GM23338 (cell line): ENCODE measurements at regions not wholly inside any gene's neighbourhood (a gene's known extent, or its start where the extent isn't known, plus 50 kb on each side); places are given as distances from the start of the nearest gene placed in this dataset.

Source experiments
- ATAC-seq: fragments of 200-7000 bp; cut with Tn5 transposase; 3 replicates; pipeline ENCODE4 v1.9.1; 2020
- DNase-seq: peaks from one replicate; pipeline ENCODE4 v3.0.0-alpha.2; 2015; ENCODE audit warnings: low spot score
- H2AFZ ChIP-seq: fragments of 200-600 bp; sonication (generic); 2 replicates; pipeline ENCODE4 v1.8.0; 2016; ENCODE audit warnings: antibody characterized with exemption, mild to moderate bottlenecking, moderate library complexity
- H3F3A ChIP-seq: fragments of 200-600 bp; sonication (generic); replicated peaks from 2 replicates; pipeline ENCODE4 v1.8.0; 2017; ENCODE audit warnings: antibody characterized with exemption, mixed run types, low read depth
- H3K27ac ChIP-seq: fragments of 200-600 bp; sonication (generic); 2 replicates; pipeline ENCODE4 v1.6.1; 2016; ENCODE audit warnings: low read depth
- H3K27me3 ChIP-seq: fragments of 200-600 bp; sonication (generic); 2 replicates; pipeline ENCODE4 v1.8.0; 2016; ENCODE audit warnings: mild to moderate bottlenecking, mixed run types, moderate library complexity; ENCODE audit not compliant: insufficient read depth
- H3K36me3 ChIP-seq: fragments of 200-600 bp; sonication (generic); 2 replicates; pipeline ENCODE4 v1.8.0; 2016; ENCODE audit warnings: mild to moderate bottlenecking; ENCODE audit not compliant: insufficient read depth
- H3K4me1 ChIP-seq: fragments of 200-600 bp; sonication (generic); 2 replicates; pipeline ENCODE4 v1.8.0; 2016; ENCODE audit warnings: mild to moderate bottlenecking, moderate library complexity; ENCODE audit not compliant: insufficient read depth
- H3K4me2 ChIP-seq: fragments of 200-600 bp; sonication (generic); 2 replicates; pipeline ENCODE4 v1.7.1; 2017; ENCODE audit warnings: mixed run types
- H3K4me3 ChIP-seq: fragments of 200-600 bp; sonication (generic); 2 replicates; pipeline ENCODE4 v1.6.1; 2016; ENCODE audit warnings: mixed run types
- H3K79me2 ChIP-seq: fragments of 200-600 bp; sonication (generic); replicated peaks from 2 replicates; pipeline ENCODE4 v1.8.0; 2017; ENCODE audit warnings: mild to moderate bottlenecking; ENCODE audit not compliant: insufficient read depth
- H3K9me2 ChIP-seq: fragments of 200-600 bp; sonication (generic); 2 replicates; pipeline ENCODE4 v1.8.0; 2017; ENCODE audit not compliant: insufficient read depth
- H4K20me1 ChIP-seq: fragments of 200-600 bp; sonication (generic); replicated peaks from 2 replicates; pipeline ENCODE4 v1.8.0; 2017; ENCODE audit warnings: mild to moderate bottlenecking; ENCODE audit not compliant: insufficient read depth
- H3K27ac Mint-ChIP-seq: 2 replicates; pipeline ENCODE4 v1.8.0; 2020; ENCODE audit warnings: inconsistent platforms, mild to moderate bottlenecking, moderate library complexity, mixed read lengths
- H3K27me3 Mint-ChIP-seq: 3 replicates; pipeline ENCODE4 v1.8.0; 2022; ENCODE audit warnings: low read depth, mild to moderate bottlenecking, moderate library complexity, mixed read lengths, inconsistent platforms; ENCODE audit not compliant: insufficient read depth, poor library complexity
- H3K36me3 Mint-ChIP-seq: 3 replicates; pipeline ENCODE4 v1.8.0; 2021; ENCODE audit warnings: low read depth, mild to moderate bottlenecking, inconsistent platforms, moderate library complexity, mixed read lengths
- H3K4me1 Mint-ChIP-seq: 3 replicates; pipeline ENCODE4 v1.8.0; 2020; ENCODE audit warnings: mild to moderate bottlenecking, inconsistent platforms, mixed read lengths
- H3K4me3 Mint-ChIP-seq: 3 replicates; pipeline ENCODE4 v1.8.0; 2021; ENCODE audit warnings: moderate library complexity, mild to moderate bottlenecking, inconsistent platforms, mixed read lengths
- H3K9me3 Mint-ChIP-seq: 3 replicates; pipeline ENCODE4 v1.8.0; 2020; ENCODE audit warnings: moderate library complexity, mild to moderate bottlenecking, inconsistent platforms, mixed read lengths
- CREB1 ChIP-seq: fragments of 250-450 bp; sonication (Bioruptor Pico); IDR thresholded peaks from 2 replicates; pipeline ENCODE4 v1.5.0; 2020; ENCODE audit warnings: low read depth, mild to moderate bottlenecking, moderate library complexity
- CTCF ChIP-seq, 2 experiments: fragments of 200-600 bp in 1 of 2; sonication (generic) in 1 of 2; conservative IDR thresholded peaks; 2 replicates each; pipeline versions ENCODE4 v1.5.1 to v1.6.1; 2016 to 2017; ENCODE audit warnings: antibody characterized with exemption in 2 of 2, low read depth in 2 of 2, mild to moderate bottlenecking in 2 of 2, moderate library complexity in 1 of 2
- EZH2 ChIP-seq: fragments of 200-600 bp; sonication (generic); IDR thresholded peaks from one replicate; pipeline ENCODE4 v1.8.0; 2017; ENCODE audit warnings: antibody characterized with exemption, mild to moderate bottlenecking, low read depth; ENCODE audit not compliant: unreplicated experiment
- EZH2phosphoT487 ChIP-seq: fragments of 200-600 bp; sonication (generic); IDR thresholded peaks from one replicate; pipeline ENCODE4 v1.8.1; 2018; ENCODE audit warnings: antibody characterized with exemption; ENCODE audit not compliant: unreplicated experiment
- JUNB ChIP-seq: IDR thresholded peaks from one replicate; pipeline ENCODE4 v1.6.1; 2016; ENCODE audit warnings: antibody characterized with exemption; ENCODE audit not compliant: unreplicated experiment
- POLR2AphosphoS5 ChIP-seq: IDR thresholded peaks from 2 replicates; pipeline ENCODE4 v1.6.1; 2016; ENCODE audit warnings: antibody characterized with exemption, low read depth
- STAT1 ChIP-seq: IDR thresholded peaks from one replicate; pipeline ENCODE4 v1.6.1; 2016; ENCODE audit warnings: antibody characterized with exemption; ENCODE audit not compliant: unreplicated experiment
- ZNF114 ChIP-seq: fragments of 250-450 bp; sonication (Bioruptor Pico); IDR thresholded peaks from 2 replicates; pipeline ENCODE4 v1.5.0; 2020; ENCODE audit warnings: mild to moderate bottlenecking, moderate library complexity
- ZNF331 ChIP-seq: fragments of 250-450 bp; sonication (Bioruptor Pico); IDR thresholded peaks from 2 replicates; pipeline ENCODE4 v1.5.0; 2020; ENCODE audit warnings: low read depth, mild to moderate bottlenecking, moderate library complexity
- TF ChIP-seq, protein P1 (sequence below): IDR thresholded peaks from 2 replicates; pipeline ENCODE4 v1.6.1; 2016; ENCODE audit warnings: antibody characterized with exemption
- TF ChIP-seq, protein P2 (sequence below): IDR thresholded peaks from one replicate; pipeline ENCODE4 v1.6.1; 2018; ENCODE audit warnings: antibody characterized with exemption; ENCODE audit not compliant: unreplicated experiment

- Mint-ChIP-seq H3K36me3 (no peaks in the 10 kb centered on the region), H3K27me3 (no peaks in the 10 kb centered on the region), H3K27ac (no peak overlapping the region), H3K4me3 (no peak overlapping the region), H3K9me3 (no peaks in the 10 kb centered on the region), H3K4me1 (no peaks in the 10 kb centered on the region)
- Histone ChIP-seq H3K36me3 (no peaks in the 10 kb centered on the region), H3K4me2 (no peak overlapping the region), H3K79me2 (no peaks in the 10 kb centered on the region), H3F3A (no peaks in the 10 kb centered on the region), H3K9me2 (no peaks in the 10 kb centered on the region), H3K4me3 (no peak overlapping the region), H3K27ac (no peak overlapping the region), H4K20me1 (no peaks in the 10 kb centered on the region), H3K4me1 (no peaks in the 10 kb centered on the region), H3K27me3 (no peaks in the 10 kb centered on the region), H2AFZ (no peak overlapping the region)
- TF ChIP-seq EZH2phosphoT487 (no peak), JUNB (no peak), ZNF114 (no peak), CTCF (conservative IDR thresholded peaks at IDR 0.05; ENCODE audit: low read depth in 2 of 2) (no peak), ZNF331 (CRISPR knock-in tag) (no peak), CREB1 (no peak), STAT1 (no peak), POLR2AphosphoS5 (no peak)
- TF ChIP-seq, protein P1, sequence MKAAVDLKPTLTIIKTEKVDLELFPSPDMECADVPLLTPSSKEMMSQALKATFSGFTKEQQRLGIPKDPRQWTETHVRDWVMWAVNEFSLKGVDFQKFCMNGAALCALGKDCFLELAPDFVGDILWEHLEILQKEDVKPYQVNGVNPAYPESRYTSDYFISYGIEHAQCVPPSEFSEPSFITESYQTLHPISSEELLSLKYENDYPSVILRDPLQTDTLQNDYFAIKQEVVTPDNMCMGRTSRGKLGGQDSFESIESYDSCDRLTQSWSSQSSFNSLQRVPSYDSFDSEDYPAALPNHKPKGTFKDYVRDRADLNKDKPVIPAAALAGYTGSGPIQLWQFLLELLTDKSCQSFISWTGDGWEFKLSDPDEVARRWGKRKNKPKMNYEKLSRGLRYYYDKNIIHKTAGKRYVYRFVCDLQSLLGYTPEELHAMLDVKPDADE, result no peak
- TF ChIP-seq, protein P2, sequence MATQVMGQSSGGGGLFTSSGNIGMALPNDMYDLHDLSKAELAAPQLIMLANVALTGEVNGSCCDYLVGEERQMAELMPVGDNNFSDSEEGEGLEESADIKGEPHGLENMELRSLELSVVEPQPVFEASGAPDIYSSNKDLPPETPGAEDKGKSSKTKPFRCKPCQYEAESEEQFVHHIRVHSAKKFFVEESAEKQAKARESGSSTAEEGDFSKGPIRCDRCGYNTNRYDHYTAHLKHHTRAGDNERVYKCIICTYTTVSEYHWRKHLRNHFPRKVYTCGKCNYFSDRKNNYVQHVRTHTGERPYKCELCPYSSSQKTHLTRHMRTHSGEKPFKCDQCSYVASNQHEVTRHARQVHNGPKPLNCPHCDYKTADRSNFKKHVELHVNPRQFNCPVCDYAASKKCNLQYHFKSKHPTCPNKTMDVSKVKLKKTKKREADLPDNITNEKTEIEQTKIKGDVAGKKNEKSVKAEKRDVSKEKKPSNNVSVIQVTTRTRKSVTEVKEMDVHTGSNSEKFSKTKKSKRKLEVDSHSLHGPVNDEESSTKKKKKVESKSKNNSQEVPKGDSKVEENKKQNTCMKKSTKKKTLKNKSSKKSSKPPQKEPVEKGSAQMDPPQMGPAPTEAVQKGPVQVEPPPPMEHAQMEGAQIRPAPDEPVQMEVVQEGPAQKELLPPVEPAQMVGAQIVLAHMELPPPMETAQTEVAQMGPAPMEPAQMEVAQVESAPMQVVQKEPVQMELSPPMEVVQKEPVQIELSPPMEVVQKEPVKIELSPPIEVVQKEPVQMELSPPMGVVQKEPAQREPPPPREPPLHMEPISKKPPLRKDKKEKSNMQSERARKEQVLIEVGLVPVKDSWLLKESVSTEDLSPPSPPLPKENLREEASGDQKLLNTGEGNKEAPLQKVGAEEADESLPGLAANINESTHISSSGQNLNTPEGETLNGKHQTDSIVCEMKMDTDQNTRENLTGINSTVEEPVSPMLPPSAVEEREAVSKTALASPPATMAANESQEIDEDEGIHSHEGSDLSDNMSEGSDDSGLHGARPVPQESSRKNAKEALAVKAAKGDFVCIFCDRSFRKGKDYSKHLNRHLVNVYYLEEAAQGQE, result no peak
- DNase-seq (no peak), ATAC-seq (no peak)
These were observed 217.5 kb downstream of the LPIN1 start for GRCh38 chr2:11963966-11964365.

- H4K20me1 ChIP-seq, result no peaks in the 10 kb centered on the region
- H3K4me3 Mint-ChIP-seq, result no peak overlapping the region
- H3K4me1 Mint-ChIP-seq, result no peaks in the 10 kb centered on the region
- no peaks in the 10 kb centered on the region for H3K36me3 ChIP-seq
- H3K79me2 ChIP-seq, result no peaks in the 10 kb centered on the region
- no peak for TF ChIP-seq CTCF (conservative IDR thresholded peaks at IDR 0.05; ENCODE audit: low read depth in 2 of 2)
- no peak for TF ChIP-seq EZH2
- TF ChIP-seq ZNF331 (CRISPR knock-in tag), result no peak
- no peak for TF ChIP-seq JUNB
- H3K9me3 Mint-ChIP-seq, result no peaks in the 10 kb centered on the region; the same call in 2 of the 3 replicates
- H3K27me3 ChIP-seq, result no peaks in the 10 kb centered on the region
- ATAC-seq (no peak), DNase-seq (no peak)
- no peaks in the 10 kb centered on the region; the same call in 1 of the 2 replicates for H3K9me2 ChIP-seq
- H3F3A ChIP-seq, result no peaks in the 10 kb centered on the region
- H3K4me3 ChIP-seq, result no peak overlapping the region
- no peaks in the 10 kb centered on the region for H3K4me1 ChIP-seq
- no peaks in the 10 kb centered on the region for H3K27me3 Mint-ChIP-seq
- H3K4me2 ChIP-seq, result no peak overlapping the region
- H3K36me3 Mint-ChIP-seq, result no peaks in the 10 kb centered on the region
- H3K27ac Mint-ChIP-seq, result no peak overlapping the region
- no peak overlapping the region for H3K27ac ChIP-seq
- 0 out of 2 replicates have a peak overlapping the region, but pooled peaks have one; percentile 16 for H2AFZ ChIP-seq
These were observed 221.6 kb downstream of the LPIN1 start for GRCh38 chr2:11967946-11968465.
